GM12872 (cell line): ENCODE measurements at regions not wholly inside any gene's neighbourhood (a gene's known extent, or its start where the extent isn't known, plus 50 kb on each side); places are given as distances from the start of the nearest gene placed in this dataset.

Experiments used
- TF ChIP-seq, protein P1 (sequence below): IDR thresholded peaks from 3 replicates; pipeline ENCODE4 v1.5.1; 2011; ENCODE audit warnings: low read depth, mild to moderate bottlenecking, low read length, moderate library complexity; ENCODE audit not compliant: insufficient read depth

DNA sequence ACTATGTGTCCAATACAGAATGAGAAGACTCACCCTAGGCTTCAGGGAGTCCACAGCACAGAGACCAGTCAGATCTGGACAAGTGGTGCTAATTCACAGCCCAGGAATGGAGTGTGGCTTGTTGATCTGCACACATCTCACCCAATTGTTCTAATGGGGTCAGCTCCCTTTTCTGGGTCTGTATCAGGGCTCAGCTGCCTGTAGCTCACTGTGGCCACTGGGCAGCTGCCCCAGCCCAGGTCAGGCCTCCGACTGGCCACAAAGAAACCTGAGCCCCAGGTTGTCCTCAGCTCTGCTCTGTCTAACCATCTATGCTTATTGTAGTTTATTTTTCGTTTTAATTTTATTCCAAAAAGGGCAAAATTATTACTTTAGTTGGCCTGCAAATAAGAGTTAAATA, 202.3 kb upstream of the RAB6C start:
- TF ChIP-seq, protein P1, sequence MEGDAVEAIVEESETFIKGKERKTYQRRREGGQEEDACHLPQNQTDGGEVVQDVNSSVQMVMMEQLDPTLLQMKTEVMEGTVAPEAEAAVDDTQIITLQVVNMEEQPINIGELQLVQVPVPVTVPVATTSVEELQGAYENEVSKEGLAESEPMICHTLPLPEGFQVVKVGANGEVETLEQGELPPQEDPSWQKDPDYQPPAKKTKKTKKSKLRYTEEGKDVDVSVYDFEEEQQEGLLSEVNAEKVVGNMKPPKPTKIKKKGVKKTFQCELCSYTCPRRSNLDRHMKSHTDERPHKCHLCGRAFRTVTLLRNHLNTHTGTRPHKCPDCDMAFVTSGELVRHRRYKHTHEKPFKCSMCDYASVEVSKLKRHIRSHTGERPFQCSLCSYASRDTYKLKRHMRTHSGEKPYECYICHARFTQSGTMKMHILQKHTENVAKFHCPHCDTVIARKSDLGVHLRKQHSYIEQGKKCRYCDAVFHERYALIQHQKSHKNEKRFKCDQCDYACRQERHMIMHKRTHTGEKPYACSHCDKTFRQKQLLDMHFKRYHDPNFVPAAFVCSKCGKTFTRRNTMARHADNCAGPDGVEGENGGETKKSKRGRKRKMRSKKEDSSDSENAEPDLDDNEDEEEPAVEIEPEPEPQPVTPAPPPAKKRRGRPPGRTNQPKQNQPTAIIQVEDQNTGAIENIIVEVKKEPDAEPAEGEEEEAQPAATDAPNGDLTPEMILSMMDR = no peak

DNA sequence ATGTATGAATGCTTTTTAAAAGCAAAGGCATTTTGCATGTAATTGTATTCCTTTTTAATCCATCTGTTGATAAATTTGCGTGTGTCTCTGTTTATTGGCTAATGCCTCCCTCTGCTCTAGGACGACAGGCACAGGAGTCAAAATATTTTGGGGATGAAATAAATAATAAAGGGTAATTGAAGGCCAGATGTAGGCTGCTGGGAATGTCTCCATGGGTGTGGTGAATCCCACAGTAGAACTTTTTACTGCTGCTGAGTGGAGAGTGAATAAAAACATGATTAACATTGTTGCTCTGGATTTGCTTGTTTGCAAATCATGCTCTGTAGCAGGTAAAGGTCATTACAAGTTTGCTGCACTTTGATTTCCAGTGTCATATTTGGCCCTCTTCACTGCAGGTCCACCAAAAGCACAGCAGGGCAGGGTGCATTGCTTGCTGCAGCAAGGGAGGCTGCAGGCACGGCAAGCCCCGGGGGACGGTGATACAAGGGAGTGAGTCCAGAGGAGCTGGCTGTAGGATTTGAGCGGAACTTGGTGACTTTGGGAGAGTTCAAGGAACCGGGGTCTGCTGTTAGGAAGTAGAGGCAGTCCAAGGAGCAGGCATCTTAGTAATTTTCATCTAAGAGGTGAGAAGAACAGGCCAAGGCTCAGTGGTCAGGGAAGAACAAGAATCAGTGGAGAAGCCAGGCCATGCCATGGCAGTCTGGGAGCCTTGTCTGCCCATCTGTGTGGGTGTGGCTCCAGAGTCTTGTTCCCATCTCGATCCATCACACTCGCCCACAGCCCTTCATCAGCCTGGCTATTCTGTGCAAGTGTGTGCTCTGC, 201.5 kb upstream of the RAB6C start:
- TF ChIP-seq, protein P1 = no peak

DNA sequence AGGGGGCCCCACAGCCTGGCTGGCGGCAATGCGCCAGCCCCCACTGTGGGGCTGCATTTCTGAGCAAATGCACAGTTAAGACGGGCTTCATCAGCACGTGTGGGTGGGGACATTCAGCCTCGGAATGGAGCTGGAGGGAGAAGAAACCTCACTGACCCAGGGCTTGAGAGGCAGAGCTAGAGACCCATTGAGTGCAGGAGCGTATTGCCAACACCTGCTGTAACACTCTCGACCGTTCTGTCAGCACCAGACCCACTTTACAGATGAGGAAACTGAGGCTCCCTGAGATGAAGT, 200.9 kb upstream of the RAB6C start:
- TF ChIP-seq, protein P1 = no peak

DNA sequence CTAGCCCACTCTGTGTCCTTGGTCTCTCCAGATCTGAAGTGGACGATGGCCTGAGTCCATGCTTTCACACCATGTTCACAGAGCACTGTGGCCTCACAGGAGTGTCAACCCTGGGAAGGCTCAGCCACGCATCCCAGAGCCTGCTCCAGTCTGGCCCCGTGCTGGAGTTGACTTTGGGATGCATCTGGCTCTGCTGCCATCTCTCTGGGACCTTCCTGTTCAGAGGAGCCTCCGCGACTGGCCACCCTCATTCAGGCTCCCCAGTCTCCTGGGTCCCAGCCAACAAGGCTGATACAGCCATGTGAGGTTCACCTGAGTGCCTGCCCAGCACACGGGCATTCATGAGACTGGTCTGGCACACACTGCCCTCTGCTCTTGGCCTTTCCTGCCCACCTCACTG, 199.7 kb upstream of the RAB6C start:
- TF ChIP-seq, protein P1 = no peak

DNA sequence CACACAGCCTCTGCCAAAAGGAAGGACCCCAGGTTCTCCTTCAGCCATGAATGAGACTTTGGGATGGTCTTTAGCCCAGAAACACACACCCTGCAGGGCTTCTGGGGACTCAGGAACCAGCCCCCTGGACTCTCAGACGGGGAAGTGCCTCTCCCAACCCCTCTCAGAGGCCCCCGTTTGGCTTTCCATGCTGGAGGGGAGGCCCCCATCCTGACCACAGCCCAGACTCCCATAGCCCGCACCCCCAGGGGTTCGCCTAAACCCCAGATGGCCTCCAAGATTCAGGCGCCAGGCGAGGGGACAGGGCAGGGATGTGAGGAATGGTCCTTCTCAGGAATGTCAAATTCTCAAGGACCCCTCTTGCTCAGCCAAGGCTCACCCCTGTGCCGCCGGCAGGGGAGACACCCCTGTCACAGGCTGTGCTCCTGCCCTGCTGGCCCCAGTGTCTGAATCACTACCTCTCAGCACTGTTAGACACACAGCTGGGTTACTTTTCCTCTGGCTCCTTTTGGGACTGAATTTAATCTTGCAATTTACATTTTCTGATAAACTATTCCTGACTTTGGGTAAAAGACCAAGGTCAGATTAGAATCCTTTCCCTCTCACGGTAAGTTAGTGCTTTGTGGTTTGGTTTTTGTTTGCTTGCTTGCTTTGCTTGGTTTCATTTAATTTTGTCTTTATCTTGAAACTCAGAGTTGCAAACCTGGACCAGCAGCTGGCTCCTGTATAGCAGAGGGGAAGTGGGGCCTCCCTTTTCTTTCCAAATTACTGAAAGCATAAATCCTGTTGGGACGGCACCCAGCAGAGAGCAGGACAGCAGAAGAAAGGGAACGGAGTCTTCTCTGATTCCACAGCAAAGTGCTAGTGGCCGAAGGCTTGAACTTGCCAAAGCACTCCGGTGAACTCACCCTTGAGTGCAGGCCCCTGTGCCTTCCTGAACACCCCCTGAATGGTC, 198.9 kb upstream of the RAB6C start:
- TF ChIP-seq, protein P1 = no peak

DNA sequence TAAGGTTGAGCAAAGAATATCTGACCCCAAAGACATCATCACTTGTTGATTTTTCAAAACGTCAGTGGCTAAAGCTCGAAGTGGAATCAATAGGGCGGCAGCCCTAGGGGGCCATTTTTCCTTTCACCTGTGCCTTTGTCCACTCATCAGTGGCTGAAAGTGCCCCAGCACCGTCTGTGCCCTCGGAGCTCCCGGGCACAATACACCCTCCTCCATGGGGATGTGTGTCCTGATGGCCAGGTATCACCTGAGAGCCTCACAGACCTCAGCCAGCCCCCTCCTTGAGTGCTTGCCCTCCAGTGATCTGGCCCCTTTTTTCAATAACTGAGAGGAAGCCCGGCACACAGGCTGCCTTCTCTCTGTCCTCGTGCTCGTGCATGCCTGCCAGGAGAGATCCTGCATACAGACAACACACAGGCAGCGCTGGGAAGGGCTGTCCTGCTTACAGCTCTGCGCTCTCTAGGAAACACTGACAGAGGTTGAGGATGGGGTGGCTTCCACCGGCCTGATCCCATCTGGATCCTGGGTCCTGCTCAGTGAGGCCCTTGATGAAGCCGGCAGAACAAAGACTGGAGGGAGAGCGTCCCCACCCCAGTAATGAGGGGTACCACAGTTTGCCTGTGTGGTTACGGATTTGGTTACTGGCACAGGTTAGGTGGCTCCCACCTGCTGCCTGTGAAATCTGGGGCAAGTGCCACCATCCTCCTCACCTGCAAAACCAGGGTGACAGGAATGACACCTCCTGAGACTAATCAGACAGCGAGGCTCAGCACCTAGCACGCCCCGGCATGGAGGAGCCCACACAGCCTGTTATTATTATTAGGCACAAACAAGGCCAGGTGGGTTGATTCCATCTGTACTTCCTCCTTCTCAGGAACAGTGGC, 197.5 kb upstream of the RAB6C start:
- TF ChIP-seq, protein P1 = no peak

DNA sequence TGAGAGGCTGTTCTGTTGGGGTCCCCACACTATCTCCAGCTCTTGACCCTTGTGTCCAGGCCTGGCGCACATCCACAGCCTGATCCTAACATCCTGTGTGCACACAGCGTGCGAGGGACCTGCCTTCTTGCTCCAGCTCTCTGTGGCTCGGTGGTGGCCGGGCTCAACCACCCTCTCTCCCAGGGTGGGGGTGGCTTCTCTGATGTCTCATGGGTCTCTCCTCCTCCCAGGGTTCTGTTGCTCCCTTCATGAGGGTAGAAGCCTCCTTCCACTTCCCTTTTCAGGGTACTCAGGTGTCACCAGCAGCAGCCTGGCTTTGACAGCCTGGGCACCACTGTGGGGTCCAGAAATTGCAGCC, 196.9 kb upstream of the RAB6C start:
- TF ChIP-seq, protein P1 = no peak
